ENCODE measurements at regions not wholly inside any gene's neighbourhood (a gene's known extent, or its start where the extent isn't known, plus 50 kb on each side); places are given as distances from the start of the nearest gene placed in this dataset.

GRCh38 chr7:13198036-13198435 is 510.6 kb downstream of the ARL4A start:
- Histone ChIP-seq H3K9ac (ENCODE audit: low read length) (no peak overlapping the region), H3K4me3 (ENCODE audit: low read length) (no peak overlapping the region), H2BK5ac (ENCODE audit: low read length) (no peak overlapping the region), H3K4me1 (ENCODE audit: control insufficient read depth, low read depth, low read length) (no peaks in the 10 kb centered on the region), H3K4ac (ENCODE audit: low read depth, low read length) (no peak overlapping the region), H3K18ac (ENCODE audit: low read length) (no peak overlapping the region), H3K56ac (ENCODE audit: low read length) (no peak overlapping the region), H2BK120ac (ENCODE audit: low read depth, low read length) (no peak overlapping the region), H3K4me2 (ENCODE audit: low read length) (no peak overlapping the region), H2BK15ac (replicated peaks; ENCODE audit: low read depth) (no peak overlapping the region), H3K23ac (ENCODE audit: low read length) (no peak overlapping the region), H3K27ac (ENCODE audit: low read depth, low read length) (no peak overlapping the region), H3K36me3 (ENCODE audit: control insufficient read depth, insufficient read depth, low read length) (no peaks in the 10 kb centered on the region), H3K79me2 (ENCODE audit: control insufficient read depth, insufficient read depth, low read length) (no peaks in the 10 kb centered on the region), H3K27me3 (ENCODE audit: insufficient read depth, low read length, poor library complexity) (no peaks in the 10 kb centered on the region), H3K79me1 (ENCODE audit: low read length) (no peaks in the 10 kb centered on the region), H4K5ac (ENCODE audit: low read length) (no peak overlapping the region), H2AK5ac (ENCODE audit: low read length) (no peak overlapping the region), H4K8ac (ENCODE audit: low read depth, low read length) (no peak overlapping the region)
- no peak for DNase-seq
- no CpG with 5 or more reads among the region's 2 CpGs for WGBS (ENCODE audit: extremely low coverage, insufficient coverage, low lambda C conversion rate)

GRCh38 chr7:13198727-13199126 is 511.3 kb downstream of the ARL4A start:
- no CpG with 5 or more reads among the region's 2 CpGs for WGBS (ENCODE audit: extremely low coverage, insufficient coverage, low lambda C conversion rate)
- H3K36me3 ChIP-seq (ENCODE audit: control insufficient read depth, insufficient read depth, low read length), result no peaks in the 10 kb centered on the region
- H3K18ac ChIP-seq (ENCODE audit: low read length), result no peak overlapping the region
- no peak overlapping the region for H3K4me2 ChIP-seq (ENCODE audit: low read length)
- H3K56ac ChIP-seq (ENCODE audit: low read length), result no peak overlapping the region
- no peaks in the 10 kb centered on the region for H3K79me1 ChIP-seq (ENCODE audit: low read length)
- H3K4me1 ChIP-seq (ENCODE audit: control insufficient read depth, low read depth, low read length), result no peaks in the 10 kb centered on the region
- H4K5ac ChIP-seq (ENCODE audit: low read length), result no peak overlapping the region
- no peak overlapping the region for H2BK15ac ChIP-seq (replicated peaks; ENCODE audit: low read depth)
- no peak overlapping the region for H3K4me3 ChIP-seq (ENCODE audit: low read length)
- H2BK120ac ChIP-seq (ENCODE audit: low read depth, low read length), result no peak overlapping the region
- no peaks in the 10 kb centered on the region for H3K79me2 ChIP-seq (ENCODE audit: control insufficient read depth, insufficient read depth, low read length)
- no peak overlapping the region for H3K27ac ChIP-seq (ENCODE audit: low read depth, low read length)
- H2BK5ac ChIP-seq (ENCODE audit: low read length), result no peak overlapping the region
- DNase-seq, result no peak
- H3K27me3 ChIP-seq (ENCODE audit: insufficient read depth, low read length, poor library complexity), result no peaks in the 10 kb centered on the region
- H2AK5ac ChIP-seq (ENCODE audit: low read length), result no peak overlapping the region
- no peak overlapping the region for H3K4ac ChIP-seq (ENCODE audit: low read depth, low read length)
- no peak overlapping the region for H4K8ac ChIP-seq (ENCODE audit: low read depth, low read length)
- no peak overlapping the region for H3K23ac ChIP-seq (ENCODE audit: low read length)
- H3K9ac ChIP-seq (ENCODE audit: low read length), result no peak overlapping the region

- no peak overlapping the region for H3K18ac ChIP-seq (ENCODE audit: low read length)
- no peak overlapping the region for H2AK5ac ChIP-seq (ENCODE audit: low read length)
- H2BK15ac ChIP-seq (replicated peaks; ENCODE audit: low read depth), result no peak overlapping the region
- H3K4me1 ChIP-seq (ENCODE audit: control insufficient read depth, low read depth, low read length), result no peaks in the 10 kb centered on the region
- no peak overlapping the region for H2BK5ac ChIP-seq (ENCODE audit: low read length)
- H3K56ac ChIP-seq (ENCODE audit: low read length), result no peak overlapping the region
- H3K4me2 ChIP-seq (ENCODE audit: low read length), result no peak overlapping the region
- no peak for DNase-seq
- H3K4ac ChIP-seq (ENCODE audit: low read depth, low read length), result no peak overlapping the region
- no peak overlapping the region for H4K8ac ChIP-seq (ENCODE audit: low read depth, low read length)
- no peaks in the 10 kb centered on the region for H3K36me3 ChIP-seq (ENCODE audit: control insufficient read depth, insufficient read depth, low read length)
- no CpG with 5 or more reads among the region's 1 CpG for WGBS (ENCODE audit: extremely low coverage, insufficient coverage, low lambda C conversion rate)
- no peak overlapping the region for H3K4me3 ChIP-seq (ENCODE audit: low read length)
- no peaks in the 10 kb centered on the region for H3K27me3 ChIP-seq (ENCODE audit: insufficient read depth, low read length, poor library complexity)
- H3K23ac ChIP-seq (ENCODE audit: low read length), result no peak overlapping the region
- H3K27ac ChIP-seq (ENCODE audit: low read depth, low read length), result no peak overlapping the region
- H4K5ac ChIP-seq (ENCODE audit: low read length), result no peak overlapping the region
- no peaks in the 10 kb centered on the region for H3K79me2 ChIP-seq (ENCODE audit: control insufficient read depth, insufficient read depth, low read length)
- no peaks in the 10 kb centered on the region for H3K79me1 ChIP-seq (ENCODE audit: low read length)
- no peak overlapping the region for H2BK120ac ChIP-seq (ENCODE audit: low read depth, low read length)
- no peak overlapping the region for H3K9ac ChIP-seq (ENCODE audit: low read length)
Measured at GRCh38 chr7:13201628-13202027, 514.2 kb downstream of the ARL4A start.

GRCh38 chr7:13217768-13218167 is 530.3 kb downstream of the ARL4A start:
- Histone ChIP-seq H3K18ac (ENCODE audit: low read length) (no peak overlapping the region), H3K56ac (ENCODE audit: low read length) (no peak overlapping the region), H3K9ac (ENCODE audit: low read length) (no peak overlapping the region), H2BK5ac (ENCODE audit: low read length) (no peak overlapping the region), H3K23ac (ENCODE audit: low read length) (no peak overlapping the region), H3K4ac (ENCODE audit: low read depth, low read length) (no peak overlapping the region), H2AK5ac (ENCODE audit: low read length) (no peak overlapping the region), H4K5ac (ENCODE audit: low read length) (no peak overlapping the region), H3K79me2 (ENCODE audit: control insufficient read depth, insufficient read depth, low read length) (no peaks in the 10 kb centered on the region), H3K27me3 (ENCODE audit: insufficient read depth, low read length, poor library complexity) (no peaks in the 10 kb centered on the region), H2BK15ac (replicated peaks; ENCODE audit: low read depth) (no peak overlapping the region), H2BK120ac (ENCODE audit: low read depth, low read length) (no peak overlapping the region), H4K8ac (ENCODE audit: low read depth, low read length) (no peak overlapping the region), H3K4me1 (ENCODE audit: control insufficient read depth, low read depth, low read length) (no peaks in the 10 kb centered on the region), H3K36me3 (ENCODE audit: control insufficient read depth, insufficient read depth, low read length) (no peaks in the 10 kb centered on the region), H3K79me1 (ENCODE audit: low read length) (no peaks in the 10 kb centered on the region), H3K27ac (ENCODE audit: low read depth, low read length) (no peak overlapping the region), H3K4me3 (ENCODE audit: low read length) (no peak overlapping the region), H3K4me2 (ENCODE audit: low read length) (no peak overlapping the region)
- no peak for DNase-seq
- no CpG with 5 or more reads among the region's 1 CpG for WGBS (ENCODE audit: extremely low coverage, insufficient coverage, low lambda C conversion rate)

- no peaks in the 10 kb centered on the region for H3K79me2 ChIP-seq (ENCODE audit: control insufficient read depth, insufficient read depth, low read length)
- H3K27ac ChIP-seq (ENCODE audit: low read depth, low read length), result no peak overlapping the region
- no peaks in the 10 kb centered on the region for H3K4me1 ChIP-seq (ENCODE audit: control insufficient read depth, low read depth, low read length)
- H2BK120ac ChIP-seq (ENCODE audit: low read depth, low read length), result no peak overlapping the region
- H2BK5ac ChIP-seq (ENCODE audit: low read length), result no peak overlapping the region
- H3K23ac ChIP-seq (ENCODE audit: low read length), result no peak overlapping the region
- no peak overlapping the region for H4K5ac ChIP-seq (ENCODE audit: low read length)
- H2AK5ac ChIP-seq (ENCODE audit: low read length), result no peak overlapping the region
- H3K4me3 ChIP-seq (ENCODE audit: low read length), result no peak overlapping the region
- H3K4ac ChIP-seq (ENCODE audit: low read depth, low read length), result no peak overlapping the region
- no peak overlapping the region for H3K18ac ChIP-seq (ENCODE audit: low read length)
- H3K79me1 ChIP-seq (ENCODE audit: low read length), result no peaks in the 10 kb centered on the region
- DNase-seq, result no peak
- no peaks in the 10 kb centered on the region for H3K36me3 ChIP-seq (ENCODE audit: control insufficient read depth, insufficient read depth, low read length)
- no peak overlapping the region for H4K8ac ChIP-seq (ENCODE audit: low read depth, low read length)
- no CpG with 5 or more reads among the region's 1 CpG for WGBS (ENCODE audit: extremely low coverage, insufficient coverage, low lambda C conversion rate)
- no peaks in the 10 kb centered on the region for H3K27me3 ChIP-seq (ENCODE audit: insufficient read depth, low read length, poor library complexity)
- H2BK15ac ChIP-seq (replicated peaks; ENCODE audit: low read depth), result no peak overlapping the region
- H3K9ac ChIP-seq (ENCODE audit: low read length), result no peak overlapping the region
- H3K4me2 ChIP-seq (ENCODE audit: low read length), result no peak overlapping the region
- H3K56ac ChIP-seq (ENCODE audit: low read length), result no peak overlapping the region
Measured at GRCh38 chr7:13225068-13225467, 537.6 kb downstream of the ARL4A start.

- Histone ChIP-seq H3K27me3 (ENCODE audit: insufficient read depth, low read length, poor library complexity) (no peaks in the 10 kb centered on the region), H3K56ac (ENCODE audit: low read length) (no peak overlapping the region), H3K79me2 (ENCODE audit: control insufficient read depth, insufficient read depth, low read length) (no peaks in the 10 kb centered on the region), H3K18ac (ENCODE audit: low read length) (no peak overlapping the region), H4K5ac (ENCODE audit: low read length) (no peak overlapping the region), H3K4ac (ENCODE audit: low read depth, low read length) (no peak overlapping the region), H2BK5ac (ENCODE audit: low read length) (no peak overlapping the region), H3K9ac (ENCODE audit: low read length) (no peak overlapping the region), H3K4me2 (ENCODE audit: low read length) (no peak overlapping the region), H3K4me3 (ENCODE audit: low read length) (no peak overlapping the region), H4K8ac (ENCODE audit: low read depth, low read length) (no peak overlapping the region), H2BK120ac (ENCODE audit: low read depth, low read length) (no peak overlapping the region), H3K23ac (ENCODE audit: low read length) (no peak overlapping the region), H3K27ac (ENCODE audit: low read depth, low read length) (no peak overlapping the region), H3K4me1 (ENCODE audit: control insufficient read depth, low read depth, low read length) (no peaks in the 10 kb centered on the region), H2AK5ac (ENCODE audit: low read length) (no peak overlapping the region), H3K36me3 (ENCODE audit: control insufficient read depth, insufficient read depth, low read length) (no peaks in the 10 kb centered on the region), H2BK15ac (replicated peaks; ENCODE audit: low read depth) (no peak overlapping the region), H3K79me1 (ENCODE audit: low read length) (no peaks in the 10 kb centered on the region)
- DNase-seq, result no peak
- WGBS (ENCODE audit: extremely low coverage, insufficient coverage, low lambda C conversion rate), result no CpG with 5 or more reads among the region's 4 CpGs
Measured at GRCh38 chr7:13226385-13226784, 539.0 kb downstream of the ARL4A start.

All from mesendoderm (in vitro differentiated cells).